ENCODE measurements at regions not wholly inside any gene's neighbourhood (a gene's known extent, or its start where the extent isn't known, plus 50 kb on each side); places are given as distances from the start of the nearest gene placed in this dataset.

- no peak for TF ChIP-seq JUN (CRISPR knock-in tag; IDR thresholded peaks at IDR 0.05)
- TF ChIP-seq CTCF (IDR thresholded peaks at IDR 0.05): no peak
- TF ChIP-seq NR2C2 (CRISPR knock-in tag; IDR thresholded peaks at IDR 0.05): no peak
- no peak for TF ChIP-seq PRDM15 (CRISPR knock-in tag; IDR thresholded peaks at IDR 0.05)
- TF ChIP-seq TP53 (CRISPR knock-in tag; IDR thresholded peaks at IDR 0.05): no peak
- TF ChIP-seq TEAD4 (CRISPR knock-in tag; IDR thresholded peaks at IDR 0.05): no peak
- no peak for TF ChIP-seq USF2 (CRISPR knock-in tag; IDR thresholded peaks at IDR 0.05)
- no peak for TF ChIP-seq FOXP4 (CRISPR knock-in tag; IDR thresholded peaks at IDR 0.05)
- TF ChIP-seq E2F4 (CRISPR knock-in tag; IDR thresholded peaks at IDR 0.05; ENCODE audit: borderline replicate concordance, low read depth): no peak
- no peak for TF ChIP-seq ATF3 (CRISPR knock-in tag; conservative IDR thresholded peaks at IDR 0.05)
- no peak for TF ChIP-seq KAT7 (CRISPR knock-in tag; IDR thresholded peaks at IDR 0.05; ENCODE audit: borderline replicate concordance)
These were observed 120.5 kb upstream of the TMEM170B start for GRCh38 chr6:11416936-11417576.

All from WTC11 (cell line).